Thyroid gland (tissue), 4 donors: ENCODE measurements at regions not wholly inside any gene's neighbourhood (a gene's known extent, or its start where the extent isn't known, plus 50 kb on each side); places are given as distances from the start of the nearest gene placed in this dataset.

Source experiments
- DNase-seq, 2 donors: peaks; one replicate each; pipeline ENCODE4 v3.0.0-alpha.2; 2019
- H3K27ac ChIP-seq, 3 donors: fragments of 200-600 bp; sonication (generic); 1 replicate in 2 of 3; 2 replicates in 1 of 3; pipeline ENCODE4 v1.5.1; 2016 to 2019; ENCODE audit warnings: mild to moderate bottlenecking in 1 of 3, moderate library complexity in 1 of 3
- H3K27me3 ChIP-seq: fragments of 200-600 bp; sonication (generic); one replicate; pipeline ENCODE4 v1.5.1; 2019
- H3K36me3 ChIP-seq, 2 donors: fragments of 200-600 bp; sonication (generic); one replicate each; pipeline ENCODE4 v1.5.1; 2016 to 2019
- H3K4me1 ChIP-seq, 2 donors: fragments of 200-600 bp; sonication (generic); one replicate each; pipeline ENCODE4 v1.5.1; 2017 to 2019
- H3K4me3 ChIP-seq, 3 donors: fragments of 200-600 bp; sonication (generic); replicated peaks in 1 of 3; 1 replicate in 2 of 3; 2 replicates in 1 of 3; pipeline ENCODE4 v1.5.1; 2016; ENCODE audit warnings: mild to moderate bottlenecking in 1 of 3
- H3K9me3 ChIP-seq: fragments of 200-600 bp; sonication (generic); one replicate; pipeline ENCODE4 v1.5.1; 2017
- CTCF ChIP-seq, 6 experiments: fragments of 200-600 bp in 3 of 6; fragments of 450-650 bp in 3 of 6; sonication (generic) in 3 of 6; IDR thresholded peaks; one replicate each; pipeline ENCODE4 v1.5.1; 2016 to 2019; ENCODE audit warnings: antibody characterized with exemption in 6 of 6, mild to moderate bottlenecking in 2 of 6, inconsistent platforms in 1 of 6, moderate library complexity in 1 of 6
- POLR2A ChIP-seq, 2 donors: fragments of 450-650 bp; IDR thresholded peaks; one replicate each; pipeline ENCODE4 v1.6.1; 2017; ENCODE audit warnings: antibody characterized with exemption in 2 of 2, mild to moderate bottlenecking in 2 of 2, moderate library complexity in 1 of 2
- WGBS, 2 donors: methylation state at CpG; one replicate each; pipeline ENCODE4 v1.1.5; 2017; 5-methylcytosine and 5-hydroxymethylcytosine counted together
- intact Hi-C: fragments of 100-400 bp; cut with DNase I; formaldehyde crosslinking; loops from one replicate; pipeline ENCODE4 v1.15.1; 2023

DNA sequence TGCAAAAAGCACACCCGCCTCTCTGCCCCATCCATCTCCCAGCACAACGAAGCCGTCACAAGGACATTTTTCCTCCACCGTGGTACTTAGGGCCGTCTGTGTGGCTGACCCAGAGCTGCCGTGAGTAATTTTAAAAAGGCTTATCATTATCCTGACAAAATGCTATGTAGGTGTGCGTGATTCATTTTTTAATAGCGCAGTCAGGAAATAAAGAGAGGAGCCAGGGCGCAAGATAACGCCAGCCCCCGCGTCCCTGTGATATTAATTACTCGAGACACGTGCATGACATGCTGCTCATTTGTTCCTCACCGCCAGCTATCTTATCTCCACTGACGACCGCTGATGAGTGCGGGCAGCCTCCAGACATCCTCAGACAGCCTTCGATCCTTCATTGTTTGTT lies 332.7 kb upstream of the PFKP start:
- Histone ChIP-seq H3K4me3 (no peak overlapping the region), H3K27me3 (no peaks in the 10 kb centered on the region), H3K4me1 (no peaks in the 10 kb centered on the region), H3K9me3 (no peaks in the 10 kb centered on the region), H3K27ac (no peak overlapping the region), H3K36me3 (no peaks in the 10 kb centered on the region)
- TF ChIP-seq POLR2A (IDR thresholded peaks at IDR 0.05), result no peak
- no peak for TF ChIP-seq CTCF (IDR thresholded peaks at IDR 0.05)
- 85% methylated on average over 19 of the region's 19 CpGs for WGBS, 2 donors
- intact Hi-C loops, result no loop called here
- no peak for DNase-seq

DNA sequence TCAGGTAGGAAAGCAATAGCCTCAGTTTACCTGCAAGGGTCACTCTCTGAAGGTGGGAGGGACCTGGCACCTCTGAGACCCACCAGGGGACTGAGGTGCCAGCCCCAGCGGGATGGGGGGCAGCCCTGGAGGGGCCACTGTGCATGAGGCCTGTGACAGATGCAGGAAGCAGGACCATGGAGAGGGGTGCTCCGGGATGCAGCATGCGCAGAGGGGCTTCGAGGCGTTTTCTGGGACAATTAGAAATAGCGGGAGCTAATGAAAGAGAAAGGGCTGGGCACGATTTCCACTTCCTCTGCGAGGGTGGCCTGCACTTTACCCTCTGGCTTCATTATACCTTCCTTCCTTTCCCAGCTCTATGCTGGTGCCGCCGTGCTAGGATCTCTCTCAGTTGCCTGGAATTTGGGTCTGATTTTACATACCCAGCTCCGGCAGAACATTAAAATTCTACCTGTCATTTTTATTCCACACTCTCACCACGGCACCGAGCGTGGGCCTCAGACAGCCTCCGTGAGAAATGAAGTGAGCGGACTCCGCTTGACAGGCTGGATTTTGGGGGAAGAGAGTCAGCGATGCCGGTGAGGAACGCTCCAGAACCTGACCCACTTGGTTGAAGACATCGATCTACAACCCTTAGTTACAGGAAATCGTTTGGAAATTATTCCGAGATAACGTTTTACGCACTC lies 333.9 kb upstream of the PFKP start:
- 90 to 93% methylated on average over 25 of the region's 25 CpGs for WGBS, 2 donors
- Histone ChIP-seq H3K27me3 (no peaks in the 10 kb centered on the region), H3K4me3 (no peak overlapping the region), H3K36me3 (no peaks in the 10 kb centered on the region), H3K27ac (no peak overlapping the region), H3K4me1 (no peaks in the 10 kb centered on the region), H3K9me3 (no peaks in the 10 kb centered on the region)
- no peak for TF ChIP-seq POLR2A (IDR thresholded peaks at IDR 0.05)
- TF ChIP-seq CTCF (IDR thresholded peaks at IDR 0.05), result no peak
- no peak for DNase-seq
- intact Hi-C loops, result no loop called here

DNA sequence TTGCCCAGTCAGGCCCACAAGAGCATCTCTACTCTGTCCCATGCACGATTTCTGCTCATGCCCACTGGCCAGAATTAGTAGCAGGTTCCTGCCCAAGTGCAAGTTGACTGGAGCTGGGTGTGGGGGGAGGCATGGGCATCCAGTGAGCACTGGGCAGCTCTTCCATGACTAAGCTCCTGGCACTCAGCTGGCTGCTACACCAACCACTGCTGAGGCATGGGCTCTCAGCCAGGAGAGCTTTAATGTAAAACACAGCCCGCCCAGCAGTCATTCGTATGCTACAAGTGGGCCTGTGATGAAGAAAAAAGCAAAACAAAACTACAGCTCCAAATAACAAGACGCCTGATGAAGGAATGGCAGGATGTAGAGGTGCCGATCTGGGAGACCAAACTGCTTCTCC lies 335.4 kb upstream of the PFKP start:
- WGBS, 2 donors, result 52 to 54% methylated on average over 5 of the region's 5 CpGs
- Histone ChIP-seq H3K9me3 (no peaks in the 10 kb centered on the region), H3K36me3 (no peaks in the 10 kb centered on the region), H3K4me1 (no peaks in the 10 kb centered on the region), H3K4me3 (no peak overlapping the region), H3K27me3 (no peaks in the 10 kb centered on the region), H3K27ac (no peak overlapping the region)
- TF ChIP-seq POLR2A (IDR thresholded peaks at IDR 0.05), result no peak
- TF ChIP-seq CTCF (IDR thresholded peaks at IDR 0.05), result no peak
- intact Hi-C loops, result no loop called here
- no peak for DNase-seq

GRCh38 chr10:2729197-2729596 lies 338.2 kb upstream of the PFKP start:
- no peak overlapping the region for H3K4me3 ChIP-seq
- no peaks in the 10 kb centered on the region for H3K4me1 ChIP-seq
- TF ChIP-seq POLR2A (IDR thresholded peaks at IDR 0.05), result no peak
- no peak for TF ChIP-seq CTCF (IDR thresholded peaks at IDR 0.05)
- H3K27me3 ChIP-seq, result no peaks in the 10 kb centered on the region
- intact Hi-C loops, result no loop called here
- no peaks in the 10 kb centered on the region for H3K36me3 ChIP-seq
- 77 to 91% methylated on average over 4 of the region's 4 CpGs for WGBS, 2 donors
- no peak overlapping the region for H3K27ac ChIP-seq
- no peaks in the 10 kb centered on the region for H3K9me3 ChIP-seq
- no peak for DNase-seq

DNA sequence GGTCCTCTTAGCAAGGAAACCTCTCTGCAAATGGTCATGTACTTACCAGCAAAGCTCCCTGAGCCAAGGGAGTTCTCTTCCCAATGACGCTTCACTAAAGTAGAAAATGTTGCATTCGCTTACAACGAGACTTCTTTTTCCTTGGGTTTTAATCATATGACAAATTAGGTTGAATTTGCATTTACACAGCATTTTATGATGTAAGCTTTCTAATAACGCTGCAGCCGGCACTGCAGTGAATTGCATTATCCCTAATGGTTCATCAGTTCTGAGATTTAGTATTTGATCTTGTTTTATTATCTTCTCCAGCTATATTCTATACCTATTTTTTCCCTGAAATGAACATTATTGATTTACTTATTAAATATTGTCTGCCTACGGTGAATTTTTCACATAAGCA lies 339.3 kb upstream of the PFKP start:
- Histone ChIP-seq H3K27ac (no peak overlapping the region), H3K4me3 (no peak overlapping the region), H3K36me3 (no peaks in the 10 kb centered on the region), H3K27me3 (no peaks in the 10 kb centered on the region), H3K9me3 (no peaks in the 10 kb centered on the region), H3K4me1 (no peaks in the 10 kb centered on the region)
- DNase-seq, result no peak
- intact Hi-C loops, result no loop called here
- 91 to 94% methylated on average over 6 of the region's 6 CpGs for whole genome bisulfite sequencing, 2 donors
- TF ChIP-seq CTCF (IDR thresholded peaks at IDR 0.05) (no peak), POLR2A (IDR thresholded peaks at IDR 0.05) (no peak)
